HUES48 (cell line): ENCODE measurements at regions not wholly inside any gene's neighbourhood (a gene's known extent, or its start where the extent isn't known, plus 50 kb on each side); places are given as distances from the start of the nearest gene placed in this dataset.
"Not testable (repeated sequence)": the region's sequence is repeated elsewhere in the genome, so short reads cannot be mapped to it uniquely, and the experiment has no call there.

ENCODE experiments used
- H3K27ac ChIP-seq: one replicate; pipeline ENCODE4 v1.7.0; 2013; ENCODE audit warnings: low read depth, low read length, inconsistent platforms
- H3K27me3 ChIP-seq: 2 replicates; pipeline ENCODE4 v1.6.1; 2013; ENCODE audit warnings: mild to moderate bottlenecking, low read length; ENCODE audit not compliant: control insufficient read depth, insufficient read depth
- H3K36me3 ChIP-seq: 2 replicates; pipeline ENCODE4 v1.6.1; 2013; ENCODE audit warnings: low read length; ENCODE audit not compliant: control insufficient read depth, insufficient read depth
- H3K4me1 ChIP-seq: 2 replicates; pipeline ENCODE4 v1.6.1; 2013; ENCODE audit warnings: mild to moderate bottlenecking, low read length; ENCODE audit not compliant: control insufficient read depth, insufficient read depth
- H3K4me3 ChIP-seq: 2 replicates; pipeline ENCODE4 v1.5.1; 2013; ENCODE audit warnings: mild to moderate bottlenecking, low read depth, low read length
- H3K9ac ChIP-seq: 2 replicates; pipeline ENCODE4 v1.6.1; 2013; ENCODE audit warnings: mild to moderate bottlenecking, low read depth, low read length, moderate library complexity
- H3K9me3 ChIP-seq: 2 replicates; pipeline ENCODE4 v1.6.1; 2013; ENCODE audit warnings: low read length; ENCODE audit not compliant: control insufficient read depth, insufficient read depth

GRCh38 chr4:118410138-118410537 is 57.3 kb upstream of the PRSS12 start:
- H3K27me3 ChIP-seq, result no peaks in the 10 kb centered on the region
- H3K27ac ChIP-seq, result no peak overlapping the region
- H3K4me1 ChIP-seq, result no peaks in the 10 kb centered on the region
- no peak overlapping the region for H3K4me3 ChIP-seq
- no peak overlapping the region for H3K9ac ChIP-seq
- no peaks in the 10 kb centered on the region for H3K9me3 ChIP-seq
- no peaks in the 10 kb centered on the region for H3K36me3 ChIP-seq

GRCh38 chr4:118417325-118417724 is 64.5 kb upstream of the PRSS12 start:
- no peaks in the 10 kb centered on the region for H3K4me1 ChIP-seq
- no peak overlapping the region for H3K27ac ChIP-seq
- H3K36me3 ChIP-seq, result no peaks in the 10 kb centered on the region
- no peak overlapping the region for H3K9ac ChIP-seq
- H3K9me3 ChIP-seq, result no peaks in the 10 kb centered on the region
- no peaks in the 10 kb centered on the region for H3K27me3 ChIP-seq
- H3K4me3 ChIP-seq, result no peak overlapping the region

GRCh38 chr4:118417800-118418199 is 65.0 kb upstream of the PRSS12 start:
- H3K27me3 ChIP-seq, H3K36me3 ChIP-seq, H3K27ac ChIP-seq, H3K9ac ChIP-seq, H3K9me3 ChIP-seq, H3K4me1 ChIP-seq, H3K4me3 ChIP-seq: not testable (repeated sequence)

DNA sequence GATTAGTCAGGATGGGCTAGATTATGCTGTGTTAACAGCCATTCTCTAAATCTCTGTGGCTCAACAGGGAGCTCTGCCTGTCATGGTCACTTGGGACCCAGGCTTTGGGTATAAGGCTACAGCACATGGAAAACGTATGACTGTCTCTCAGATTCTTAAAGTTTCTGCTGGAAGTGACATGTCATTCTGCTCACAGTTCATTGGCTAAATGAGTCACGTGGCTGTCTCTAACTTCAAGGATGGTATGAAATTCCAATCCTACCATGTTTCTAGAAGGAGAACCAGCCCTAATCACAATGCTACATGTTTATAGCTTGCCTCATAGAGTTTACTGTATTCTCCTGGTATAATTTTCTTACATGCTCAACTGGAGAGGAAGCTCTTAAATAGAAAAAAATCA is 65.6 kb upstream of the PRSS12 start:
- H3K9ac ChIP-seq, H3K27ac ChIP-seq, H3K9me3 ChIP-seq, H3K4me1 ChIP-seq, H3K36me3 ChIP-seq, H3K27me3 ChIP-seq, H3K4me3 ChIP-seq: not testable (repeated sequence)

GRCh38 chr4:118419626-118420025 is 66.8 kb upstream of the PRSS12 start:
- H3K4me3 ChIP-seq, H3K27ac ChIP-seq, H3K4me1 ChIP-seq, H3K36me3 ChIP-seq, H3K27me3 ChIP-seq, H3K9ac ChIP-seq, H3K9me3 ChIP-seq: not testable (repeated sequence)

- H3K9ac ChIP-seq, H3K27me3 ChIP-seq, H3K27ac ChIP-seq, H3K4me3 ChIP-seq, H3K9me3 ChIP-seq, H3K4me1 ChIP-seq, H3K36me3 ChIP-seq: not testable (repeated sequence)
Measured at GRCh38 chr4:118424062-118424461, 71.3 kb upstream of the PRSS12 start.

DNA sequence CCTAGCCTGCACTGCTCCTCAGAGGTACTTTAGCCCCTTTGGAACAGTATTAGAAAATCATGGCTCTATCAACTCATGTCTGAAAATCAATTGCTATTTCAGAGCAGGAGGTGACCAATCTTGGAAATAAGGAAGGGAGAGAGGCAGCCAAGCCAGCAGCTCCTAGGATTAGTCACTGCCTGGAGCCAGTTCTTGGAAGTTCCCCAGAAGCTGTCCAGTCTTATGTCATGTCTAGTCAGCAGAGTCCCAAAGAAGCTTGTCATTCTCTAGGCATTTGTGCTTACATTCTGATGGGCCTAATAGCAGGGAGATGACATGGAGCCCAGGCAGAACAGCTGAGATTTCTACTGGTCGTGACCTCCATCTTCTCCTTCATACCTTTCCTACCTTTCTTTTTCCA is 76.1 kb upstream of the PRSS12 start:
- not testable (repeated sequence) for H3K9me3 ChIP-seq, H3K4me3 ChIP-seq, H3K4me1 ChIP-seq, H3K27ac ChIP-seq, H3K36me3 ChIP-seq, H3K27me3 ChIP-seq, H3K9ac ChIP-seq

GRCh38 chr4:118432359-118432758 is 79.6 kb upstream of the PRSS12 start:
- not testable (repeated sequence) for H3K4me1 ChIP-seq, H3K9ac ChIP-seq, H3K27me3 ChIP-seq

GRCh38 chr4:118433612-118434375 is 81.0 kb upstream of the PRSS12 start:
- H3K4me1 ChIP-seq, H3K36me3 ChIP-seq, H3K27me3 ChIP-seq, H3K9ac ChIP-seq, H3K9me3 ChIP-seq, H3K27ac ChIP-seq, H3K4me3 ChIP-seq: not testable (repeated sequence)

More at GRCh38 chr4:118432359-118432758, 79.6 kb upstream of the PRSS12 start:
- H3K9me3 ChIP-seq, H3K27ac ChIP-seq, H3K4me3 ChIP-seq, H3K36me3 ChIP-seq: not testable (repeated sequence)

GRCh38 chr4:118435415-118435814 is 82.6 kb upstream of the PRSS12 start:
- H3K27ac ChIP-seq, H3K9me3 ChIP-seq, H3K4me1 ChIP-seq, H3K36me3 ChIP-seq, H3K9ac ChIP-seq, H3K27me3 ChIP-seq, H3K4me3 ChIP-seq: not testable (repeated sequence)

DNA sequence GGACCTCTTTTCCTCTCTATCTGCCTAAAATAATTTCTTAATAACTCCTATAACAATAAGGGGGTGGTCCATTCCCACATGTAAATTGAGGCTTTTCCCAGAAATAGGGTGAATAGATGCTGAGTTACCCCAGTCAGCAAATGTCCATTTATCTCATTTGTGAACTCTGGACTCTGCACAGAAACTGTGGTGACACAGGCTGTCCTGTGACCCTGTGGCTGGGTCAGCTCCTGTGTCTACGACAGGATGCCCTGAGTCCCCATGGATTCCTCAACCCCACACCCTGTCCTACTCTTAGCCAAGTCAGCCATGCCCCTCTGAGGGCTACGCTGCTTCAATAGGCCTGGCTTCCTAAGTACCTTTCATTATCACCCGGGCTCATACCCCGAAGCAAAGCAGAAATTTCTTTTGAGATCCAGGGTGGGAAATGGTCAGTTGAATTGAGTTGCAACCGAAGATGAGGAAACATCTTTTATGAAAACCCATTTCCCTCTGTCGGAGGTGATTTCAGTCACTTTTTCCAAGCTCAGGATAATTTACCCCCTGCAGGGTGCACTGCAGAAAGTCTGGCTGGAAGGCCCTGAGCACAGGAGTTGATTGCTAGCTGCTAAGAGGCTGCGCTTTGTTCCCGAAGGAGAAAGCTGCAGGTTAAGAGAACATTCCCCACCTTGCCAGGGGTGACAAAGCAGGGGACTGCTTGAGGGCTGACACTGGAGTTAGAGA is 89.5 kb upstream of the PRSS12 start:
- H3K27ac ChIP-seq, H3K27me3 ChIP-seq, H3K36me3 ChIP-seq, H3K4me3 ChIP-seq, H3K4me1 ChIP-seq, H3K9ac ChIP-seq, H3K9me3 ChIP-seq: not testable (repeated sequence)
